GM12864 (cell line): ENCODE measurements at regions not wholly inside any gene's neighbourhood (a gene's known extent, or its start where the extent isn't known, plus 50 kb on each side); places are given as distances from the start of the nearest gene placed in this dataset.

Source experiments
- DNase-seq: peaks from one replicate; pipeline ENCODE4 v3.0.0-alpha.2; 2011; ENCODE audit warnings: low read depth
- H3K4me3 ChIP-seq: 2 replicates; pipeline ENCODE4 v1.5.1; 2011; ENCODE audit warnings: mild to moderate bottlenecking, low read depth, low read length, control low read depth
- TF ChIP-seq, protein P1 (sequence below): IDR thresholded peaks from 2 replicates; pipeline ENCODE4 v1.5.1; 2011; ENCODE audit warnings: low read depth, mild to moderate bottlenecking, moderate library complexity, low read length, control low read depth, inconsistent platforms; ENCODE audit errors: missing control alignments

- no peak overlapping the region for H3K4me3 ChIP-seq
- no peak for DNase-seq
- TF ChIP-seq, protein P1, sequence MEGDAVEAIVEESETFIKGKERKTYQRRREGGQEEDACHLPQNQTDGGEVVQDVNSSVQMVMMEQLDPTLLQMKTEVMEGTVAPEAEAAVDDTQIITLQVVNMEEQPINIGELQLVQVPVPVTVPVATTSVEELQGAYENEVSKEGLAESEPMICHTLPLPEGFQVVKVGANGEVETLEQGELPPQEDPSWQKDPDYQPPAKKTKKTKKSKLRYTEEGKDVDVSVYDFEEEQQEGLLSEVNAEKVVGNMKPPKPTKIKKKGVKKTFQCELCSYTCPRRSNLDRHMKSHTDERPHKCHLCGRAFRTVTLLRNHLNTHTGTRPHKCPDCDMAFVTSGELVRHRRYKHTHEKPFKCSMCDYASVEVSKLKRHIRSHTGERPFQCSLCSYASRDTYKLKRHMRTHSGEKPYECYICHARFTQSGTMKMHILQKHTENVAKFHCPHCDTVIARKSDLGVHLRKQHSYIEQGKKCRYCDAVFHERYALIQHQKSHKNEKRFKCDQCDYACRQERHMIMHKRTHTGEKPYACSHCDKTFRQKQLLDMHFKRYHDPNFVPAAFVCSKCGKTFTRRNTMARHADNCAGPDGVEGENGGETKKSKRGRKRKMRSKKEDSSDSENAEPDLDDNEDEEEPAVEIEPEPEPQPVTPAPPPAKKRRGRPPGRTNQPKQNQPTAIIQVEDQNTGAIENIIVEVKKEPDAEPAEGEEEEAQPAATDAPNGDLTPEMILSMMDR = no peak
Observed at GRCh38 chr11:112801817-112802088, 159.5 kb upstream of the NCAM1 start.

- TF ChIP-seq, protein P1 = no peak
- H3K4me3 ChIP-seq = no peak overlapping the region
- DNase-seq = no peak
Observed at GRCh38 chr11:112805658-112806057, 155.6 kb upstream of the NCAM1 start.

GRCh38 chr11:112806256-112806655 lies 155.0 kb upstream of the NCAM1 start:
- TF ChIP-seq, protein P1 = no peak
- DNase-seq = no peak
- H3K4me3 ChIP-seq = no peak overlapping the region

DNA sequence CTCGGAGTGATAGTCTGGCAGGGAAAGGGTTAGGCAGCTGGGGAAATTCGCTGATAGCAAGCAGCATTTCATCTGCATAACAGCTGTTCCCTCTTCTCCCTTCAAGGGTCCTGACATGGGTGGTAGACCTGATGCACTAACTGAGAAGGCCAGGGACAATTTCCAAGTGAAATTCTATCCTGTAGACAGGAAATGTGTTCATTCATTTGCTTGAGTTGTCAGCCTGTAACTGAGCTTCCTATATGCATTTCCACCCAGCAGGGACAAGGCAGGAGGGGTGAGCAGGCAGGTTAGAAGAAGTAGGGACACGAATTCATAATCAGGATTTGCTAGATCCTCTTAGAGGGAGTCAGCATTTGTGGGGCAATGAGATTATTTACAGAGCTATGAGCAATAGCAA lies 154.3 kb upstream of the NCAM1 start:
- TF ChIP-seq, protein P1 = no peak
- no peak for DNase-seq

DNA sequence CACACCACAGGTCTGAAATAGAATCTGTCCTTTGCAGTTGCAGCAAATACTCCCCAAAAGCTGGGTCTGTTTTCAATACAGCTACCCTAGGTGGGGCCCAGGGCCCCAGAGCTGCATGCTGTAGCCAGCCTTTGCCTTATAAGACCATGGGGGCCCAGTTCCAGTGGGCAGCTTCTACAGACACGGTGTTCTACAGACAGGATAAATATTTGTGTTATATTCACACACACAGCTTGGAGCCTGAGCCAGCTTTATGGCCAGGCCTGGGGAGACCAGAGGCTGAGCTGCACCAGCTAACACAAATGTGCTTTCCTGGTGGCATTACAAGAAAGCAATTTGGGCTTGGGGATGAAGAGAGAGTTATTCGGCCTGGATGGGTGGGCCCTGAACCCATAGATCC lies 151.8 kb upstream of the NCAM1 start:
- DNase-seq = no peak
- TF ChIP-seq, protein P1 = no peak
- no peak overlapping the region for H3K4me3 ChIP-seq

More for the DNA sequence above, 154.3 kb upstream of the NCAM1 start:
- H3K4me3 ChIP-seq = no peak overlapping the region

DNA sequence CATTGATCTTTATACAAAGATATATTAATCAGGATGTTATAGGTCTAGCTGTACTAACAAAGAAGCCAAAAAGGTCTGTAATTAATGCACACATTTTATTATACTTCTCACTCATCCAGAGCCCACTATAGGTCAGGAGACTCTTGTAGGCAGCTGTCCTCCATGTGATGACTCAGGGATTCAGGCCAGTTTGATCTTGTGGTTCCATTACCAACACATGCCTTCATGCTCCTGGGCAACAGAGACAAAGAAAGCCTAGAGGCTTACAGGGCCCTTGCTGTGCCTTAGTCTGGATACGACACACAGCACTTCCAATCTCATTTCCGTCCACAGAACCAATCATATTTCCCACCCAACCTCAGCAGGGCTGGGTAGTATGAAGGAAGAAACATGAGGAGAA lies 150.3 kb upstream of the NCAM1 start:
- no peak for DNase-seq
- TF ChIP-seq, protein P1 = no peak
- no peak overlapping the region for H3K4me3 ChIP-seq

DNA sequence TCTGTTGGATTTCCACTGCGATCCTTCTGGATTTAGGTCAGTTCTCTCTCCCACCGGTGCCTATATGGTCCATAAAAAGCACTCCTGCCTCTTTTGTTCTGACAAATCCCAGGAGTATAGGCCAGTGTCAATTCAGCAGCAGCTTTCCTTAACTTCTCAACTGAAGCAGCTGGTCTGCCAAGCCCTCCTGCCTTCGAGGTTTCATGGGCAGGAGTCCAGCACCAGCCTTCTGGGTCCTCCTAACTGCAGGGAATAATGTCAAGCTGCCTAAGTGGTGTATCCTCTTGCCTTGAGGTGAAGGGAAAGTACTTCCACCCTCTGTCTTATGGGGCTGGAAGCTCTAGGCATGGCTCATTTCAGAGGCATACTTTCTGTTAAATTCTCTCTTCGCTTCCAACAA lies 149.4 kb upstream of the NCAM1 start:
- no peak overlapping the region for H3K4me3 ChIP-seq
- TF ChIP-seq, protein P1 = no peak
- no peak for DNase-seq
